ENCODE measurements at regions not wholly inside any gene's neighbourhood (a gene's known extent, or its start where the extent isn't known, plus 50 kb on each side); places are given as distances from the start of the nearest gene placed in this dataset.

DNA sequence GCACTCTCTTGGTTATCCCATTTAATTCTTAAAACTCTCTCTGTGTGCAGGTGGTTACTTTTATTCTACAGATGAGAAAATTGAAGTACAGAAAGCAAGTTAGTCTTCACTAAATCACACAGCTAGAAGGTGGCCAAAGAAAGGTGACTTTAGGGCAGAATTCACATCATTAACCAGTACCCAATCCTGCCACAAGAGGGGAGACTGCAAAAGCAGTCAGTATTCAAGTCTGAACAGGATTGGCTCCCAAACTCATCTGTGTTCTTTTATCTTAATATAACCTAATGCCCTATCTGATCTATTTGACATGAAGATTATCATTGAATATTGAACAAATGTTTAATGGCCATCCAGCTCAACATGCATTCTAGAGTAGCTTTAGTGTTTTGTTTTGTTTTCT, 225.3 kb upstream of the FAM83B start:
- TF ChIP-seq, protein P1, sequence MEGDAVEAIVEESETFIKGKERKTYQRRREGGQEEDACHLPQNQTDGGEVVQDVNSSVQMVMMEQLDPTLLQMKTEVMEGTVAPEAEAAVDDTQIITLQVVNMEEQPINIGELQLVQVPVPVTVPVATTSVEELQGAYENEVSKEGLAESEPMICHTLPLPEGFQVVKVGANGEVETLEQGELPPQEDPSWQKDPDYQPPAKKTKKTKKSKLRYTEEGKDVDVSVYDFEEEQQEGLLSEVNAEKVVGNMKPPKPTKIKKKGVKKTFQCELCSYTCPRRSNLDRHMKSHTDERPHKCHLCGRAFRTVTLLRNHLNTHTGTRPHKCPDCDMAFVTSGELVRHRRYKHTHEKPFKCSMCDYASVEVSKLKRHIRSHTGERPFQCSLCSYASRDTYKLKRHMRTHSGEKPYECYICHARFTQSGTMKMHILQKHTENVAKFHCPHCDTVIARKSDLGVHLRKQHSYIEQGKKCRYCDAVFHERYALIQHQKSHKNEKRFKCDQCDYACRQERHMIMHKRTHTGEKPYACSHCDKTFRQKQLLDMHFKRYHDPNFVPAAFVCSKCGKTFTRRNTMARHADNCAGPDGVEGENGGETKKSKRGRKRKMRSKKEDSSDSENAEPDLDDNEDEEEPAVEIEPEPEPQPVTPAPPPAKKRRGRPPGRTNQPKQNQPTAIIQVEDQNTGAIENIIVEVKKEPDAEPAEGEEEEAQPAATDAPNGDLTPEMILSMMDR (IDR thresholded peaks at IDR 0.05; ENCODE audit: low read depth, low read length, poor library complexity, severe bottlenecking) = no peak
- TF ChIP-seq EZH2phosphoT487 (IDR thresholded peaks at IDR 0.05; ENCODE audit: borderline replicate concordance, low read length) = no peak
- no peak overlapping the region for H3K27ac ChIP-seq (ENCODE audit: low read depth, low read length)
- no peaks in the 10 kb centered on the region for H4K20me1 ChIP-seq (ENCODE audit: control insufficient read depth, insufficient read depth, low read depth, low read length)
- no peaks in the 10 kb centered on the region for H3K9me2 ChIP-seq (replicated peaks; ENCODE audit: control insufficient read depth, low read length)
- H3K4me2 ChIP-seq (ENCODE audit: low read length) = no peak overlapping the region
- no peaks in the 10 kb centered on the region for H3K9me3 ChIP-seq (ENCODE audit: control insufficient read depth, insufficient read depth, low read length)
- H3K4me3 ChIP-seq (ENCODE audit: low read length) = no peak overlapping the region
- H3K36me3 ChIP-seq (ENCODE audit: control insufficient read depth, low read length) = no peaks in the 10 kb centered on the region
- no peaks in the 10 kb centered on the region for H3K79me2 ChIP-seq (ENCODE audit: control insufficient read depth, low read length)
- H3K27me3 ChIP-seq (ENCODE audit: control insufficient read depth, low read length) = no peaks in the 10 kb centered on the region
- no peaks in the 10 kb centered on the region for H3K4me1 ChIP-seq (ENCODE audit: control insufficient read depth, low read length)
- no peaks in the 10 kb centered on the region for H3F3A ChIP-seq (ENCODE audit: control insufficient read depth, insufficient read depth)

DNA sequence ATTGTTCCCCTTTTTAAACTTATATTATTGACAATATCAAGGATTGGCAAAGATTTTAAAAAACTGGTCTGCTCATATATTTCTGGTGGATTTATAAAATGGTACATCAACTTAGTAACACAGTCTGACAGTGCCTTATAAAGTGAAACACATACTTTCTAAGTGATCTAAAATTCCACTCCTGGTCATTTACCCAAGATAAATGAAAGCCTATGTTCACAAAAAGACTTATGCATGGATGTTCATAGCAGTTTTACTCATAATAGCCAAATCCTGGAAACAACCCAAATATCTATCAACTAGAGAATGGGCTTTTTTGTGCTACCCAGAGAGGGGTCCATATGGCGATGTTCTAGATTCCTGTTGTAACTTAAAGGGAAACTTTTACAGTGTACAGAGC, 222.4 kb upstream of the FAM83B start:
- Histone ChIP-seq H3K36me3 (ENCODE audit: control insufficient read depth, low read length) (no peaks in the 10 kb centered on the region), H3K4me1 (ENCODE audit: control insufficient read depth, low read length) (no peaks in the 10 kb centered on the region)

DNA sequence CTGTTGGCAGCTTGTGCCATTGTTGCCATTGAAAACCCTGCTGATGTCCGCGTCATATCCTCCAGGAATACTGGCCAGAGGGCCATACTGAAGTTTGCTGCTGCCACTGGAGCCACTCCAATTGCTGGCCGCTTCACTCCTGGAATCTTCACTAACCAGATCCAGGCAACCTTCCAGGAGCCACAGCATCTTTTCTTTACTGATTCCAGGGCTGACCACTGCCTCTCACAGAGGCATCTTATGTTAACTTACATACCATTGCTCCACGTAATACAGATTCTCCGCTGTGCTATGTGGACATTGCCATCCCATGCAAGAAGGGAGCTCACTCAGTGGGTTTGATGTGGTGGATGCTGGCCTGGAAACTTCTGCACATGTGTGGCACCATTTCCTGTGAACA, 221.8 kb upstream of the FAM83B start:
- H3K4me2 ChIP-seq (ENCODE audit: low read length) = no peak overlapping the region
- no peaks in the 10 kb centered on the region for H3F3A ChIP-seq (ENCODE audit: control insufficient read depth, insufficient read depth)
- no peaks in the 10 kb centered on the region for H3K4me1 ChIP-seq (ENCODE audit: control insufficient read depth, low read length)
- H3K27ac ChIP-seq (ENCODE audit: low read depth, low read length) = no peak overlapping the region
- H3K36me3 ChIP-seq (ENCODE audit: control insufficient read depth, low read length) = no peaks in the 10 kb centered on the region
- no peaks in the 10 kb centered on the region for H3K79me2 ChIP-seq (ENCODE audit: control insufficient read depth, low read length)
- H3K9me3 ChIP-seq (ENCODE audit: control insufficient read depth, insufficient read depth, low read length) = no peaks in the 10 kb centered on the region
- no peaks in the 10 kb centered on the region for H3K9me2 ChIP-seq (replicated peaks; ENCODE audit: control insufficient read depth, low read length)
- TF ChIP-seq, protein P1 (IDR thresholded peaks at IDR 0.05; ENCODE audit: low read depth, low read length, poor library complexity, severe bottlenecking) = no peak
- no peak for TF ChIP-seq EZH2phosphoT487 (IDR thresholded peaks at IDR 0.05; ENCODE audit: borderline replicate concordance, low read length)
- no peak overlapping the region for H3K4me3 ChIP-seq (ENCODE audit: low read length)
- no peaks in the 10 kb centered on the region for H3K27me3 ChIP-seq (ENCODE audit: control insufficient read depth, low read length)
- H4K20me1 ChIP-seq (ENCODE audit: control insufficient read depth, insufficient read depth, low read depth, low read length) = no peaks in the 10 kb centered on the region

More for the DNA sequence above, 222.4 kb upstream of the FAM83B start:
- Histone ChIP-seq H3K4me2 (ENCODE audit: low read length) (no peak overlapping the region), H3K9me3 (ENCODE audit: control insufficient read depth, insufficient read depth, low read length) (no peaks in the 10 kb centered on the region), H3K79me2 (ENCODE audit: control insufficient read depth, low read length) (no peaks in the 10 kb centered on the region), H3K9me2 (replicated peaks; ENCODE audit: control insufficient read depth, low read length) (no peaks in the 10 kb centered on the region), H3F3A (ENCODE audit: control insufficient read depth, insufficient read depth) (no peaks in the 10 kb centered on the region), H3K27me3 (ENCODE audit: control insufficient read depth, low read length) (no peaks in the 10 kb centered on the region), H4K20me1 (ENCODE audit: control insufficient read depth, insufficient read depth, low read depth, low read length) (no peaks in the 10 kb centered on the region), H3K27ac (ENCODE audit: low read depth, low read length) (no peak overlapping the region), H3K4me3 (ENCODE audit: low read length) (no peak overlapping the region)
- TF ChIP-seq EZH2phosphoT487 (IDR thresholded peaks at IDR 0.05; ENCODE audit: borderline replicate concordance, low read length) = no peak
- TF ChIP-seq, protein P1 (IDR thresholded peaks at IDR 0.05; ENCODE audit: low read depth, low read length, poor library complexity, severe bottlenecking) = no peak

DNA sequence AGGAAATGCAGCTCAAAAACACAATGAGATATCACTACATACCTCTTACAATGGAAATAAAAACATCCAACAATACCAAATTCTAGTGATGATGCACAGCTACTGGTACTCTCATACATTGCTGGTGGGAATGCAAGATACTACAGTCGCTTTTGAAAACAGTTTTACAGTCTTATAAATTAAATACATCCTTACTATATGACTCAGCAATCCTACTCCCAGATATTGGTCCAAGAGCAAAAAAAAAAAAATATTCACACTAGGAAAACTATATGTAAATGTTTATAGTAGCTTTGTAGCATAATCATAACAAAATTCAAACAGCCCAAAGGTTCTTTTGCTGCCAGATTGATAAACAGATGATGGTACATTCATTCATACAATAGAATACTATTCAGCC, 217.4 kb upstream of the FAM83B start:
- H3K4me2 ChIP-seq (ENCODE audit: low read length) = no peak overlapping the region
- no peaks in the 10 kb centered on the region for H3K4me1 ChIP-seq (ENCODE audit: control insufficient read depth, low read length)
- no peaks in the 10 kb centered on the region for H3F3A ChIP-seq (ENCODE audit: control insufficient read depth, insufficient read depth)
- H3K27ac ChIP-seq (ENCODE audit: low read depth, low read length) = no peak overlapping the region
- no peaks in the 10 kb centered on the region for H3K9me3 ChIP-seq (ENCODE audit: control insufficient read depth, insufficient read depth, low read length)
- no peaks in the 10 kb centered on the region for H4K20me1 ChIP-seq (ENCODE audit: control insufficient read depth, insufficient read depth, low read depth, low read length)
- H3K4me3 ChIP-seq (ENCODE audit: low read length) = no peak overlapping the region
- no peak for TF ChIP-seq EZH2phosphoT487 (IDR thresholded peaks at IDR 0.05; ENCODE audit: borderline replicate concordance, low read length)
- TF ChIP-seq, protein P1 (IDR thresholded peaks at IDR 0.05; ENCODE audit: low read depth, low read length, poor library complexity, severe bottlenecking) = no peak
- no peaks in the 10 kb centered on the region for H3K36me3 ChIP-seq (ENCODE audit: control insufficient read depth, low read length)
- no peaks in the 10 kb centered on the region for H3K79me2 ChIP-seq (ENCODE audit: control insufficient read depth, low read length)
- no peaks in the 10 kb centered on the region for H3K9me2 ChIP-seq (replicated peaks; ENCODE audit: control insufficient read depth, low read length)
- no peaks in the 10 kb centered on the region for H3K27me3 ChIP-seq (ENCODE audit: control insufficient read depth, low read length)

Data from DOHH2 (cell line).